Keratinocyte (primary cell): ENCODE measurements at regions not wholly inside any gene's neighbourhood (a gene's known extent, or its start where the extent isn't known, plus 50 kb on each side); places are given as distances from the start of the nearest gene placed in this dataset.
"Not testable (repeated sequence)": the region's sequence is repeated elsewhere in the genome, so short reads cannot be mapped to it uniquely, and the experiment has no call there.

Experiments used
- EZH2 ChIP-seq: IDR thresholded peaks from one replicate; pipeline ENCODE4 v1.6.1; 2012; ENCODE audit warnings: inconsistent platforms, mild to moderate bottlenecking, low read length, moderate library complexity
- TF ChIP-seq, protein P1 (sequence below), 3 experiments: IDR thresholded peaks in 1 of 3; conservative IDR thresholded peaks in 1 of 3; optimal IDR thresholded peaks in 1 of 3; 2 replicates in 2 of 3; 3 replicates in 1 of 3; pipeline versions ENCODE3 to v1.5.1; 2011; ENCODE audit warnings: low read length in 3 of 3, mild to moderate bottlenecking in 3 of 3, moderate library complexity in 2 of 3, control low read depth in 1 of 3, inconsistent platforms in 1 of 3; ENCODE audit not compliant: insufficient read depth in 2 of 3; ENCODE audit errors: extremely low read depth in 1 of 3

DNA sequence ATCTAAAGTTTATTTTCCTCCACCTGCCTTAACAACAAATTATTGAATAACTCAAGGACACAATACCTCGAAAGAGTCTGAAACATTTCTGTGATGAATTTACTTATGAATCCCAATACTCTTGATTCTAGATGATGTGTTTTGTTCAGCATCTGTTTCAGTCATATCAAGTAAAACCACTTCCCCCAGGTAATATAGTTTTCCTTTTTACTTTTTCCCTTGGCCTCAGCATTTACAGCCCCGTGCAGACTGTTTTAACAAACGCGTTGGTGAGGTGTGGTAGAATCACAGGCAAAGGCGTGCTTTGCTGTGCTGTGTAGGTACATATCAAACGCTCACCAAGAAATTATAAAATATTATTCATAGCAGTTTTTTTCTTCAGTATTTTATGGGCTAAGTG lies 83.1 kb upstream of the SAMD11 start:
- not testable (repeated sequence) for TF ChIP-seq EZH2
- TF ChIP-seq, protein P1, sequence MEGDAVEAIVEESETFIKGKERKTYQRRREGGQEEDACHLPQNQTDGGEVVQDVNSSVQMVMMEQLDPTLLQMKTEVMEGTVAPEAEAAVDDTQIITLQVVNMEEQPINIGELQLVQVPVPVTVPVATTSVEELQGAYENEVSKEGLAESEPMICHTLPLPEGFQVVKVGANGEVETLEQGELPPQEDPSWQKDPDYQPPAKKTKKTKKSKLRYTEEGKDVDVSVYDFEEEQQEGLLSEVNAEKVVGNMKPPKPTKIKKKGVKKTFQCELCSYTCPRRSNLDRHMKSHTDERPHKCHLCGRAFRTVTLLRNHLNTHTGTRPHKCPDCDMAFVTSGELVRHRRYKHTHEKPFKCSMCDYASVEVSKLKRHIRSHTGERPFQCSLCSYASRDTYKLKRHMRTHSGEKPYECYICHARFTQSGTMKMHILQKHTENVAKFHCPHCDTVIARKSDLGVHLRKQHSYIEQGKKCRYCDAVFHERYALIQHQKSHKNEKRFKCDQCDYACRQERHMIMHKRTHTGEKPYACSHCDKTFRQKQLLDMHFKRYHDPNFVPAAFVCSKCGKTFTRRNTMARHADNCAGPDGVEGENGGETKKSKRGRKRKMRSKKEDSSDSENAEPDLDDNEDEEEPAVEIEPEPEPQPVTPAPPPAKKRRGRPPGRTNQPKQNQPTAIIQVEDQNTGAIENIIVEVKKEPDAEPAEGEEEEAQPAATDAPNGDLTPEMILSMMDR (optimal IDR thresholded peaks at IDR 0.05 in 1 of 3, IDR thresholded peaks at IDR 0.05 in 1 of 3, conservative IDR thresholded peaks at IDR 0.05 in 1 of 3; ENCODE audit: extremely low read depth in 1 of 3, insufficient read depth in 2 of 3, low read length in 3 of 3) = not testable (repeated sequence)
